Skeletal muscle tissue (tissue), 3 donors: ENCODE measurements at regions not wholly inside any gene's neighbourhood (a gene's known extent, or its start where the extent isn't known, plus 50 kb on each side); places are given as distances from the start of the nearest gene placed in this dataset.

ENCODE experiments used
- H3K27ac ChIP-seq: one replicate; pipeline ENCODE4 v1.7.0; 2013; ENCODE audit warnings: mild to moderate bottlenecking, low read depth, low read length, inconsistent platforms
- H3K27me3 ChIP-seq, 3 donors: one replicate each; pipeline ENCODE4 v1.7.0; 2013; ENCODE audit warnings: low read length in 3 of 3; ENCODE audit not compliant: control insufficient read depth in 3 of 3, insufficient read depth in 3 of 3
- H3K36me3 ChIP-seq, 3 donors: one replicate each; pipeline ENCODE4 v1.7.0; 2013; ENCODE audit warnings: low read length in 3 of 3; ENCODE audit not compliant: control insufficient read depth in 3 of 3, insufficient read depth in 3 of 3
- H3K4me1 ChIP-seq, 3 donors: one replicate each; pipeline ENCODE4 v1.7.0; 2013; ENCODE audit warnings: low read length in 3 of 3, mild to moderate bottlenecking in 3 of 3; ENCODE audit not compliant: control insufficient read depth in 3 of 3, insufficient read depth in 3 of 3
- H3K4me3 ChIP-seq, 3 donors: one replicate each; pipeline ENCODE4 v1.7.0; 2013; ENCODE audit warnings: low read length in 3 of 3
- H3K9ac ChIP-seq, 3 donors: one replicate each; pipeline ENCODE4 v1.7.0; 2013; ENCODE audit warnings: low read length in 3 of 3, mild to moderate bottlenecking in 3 of 3, moderate library complexity in 2 of 3, low read depth in 1 of 3
- H3K9me3 ChIP-seq, 3 donors: one replicate each; pipeline ENCODE4 v1.7.0; 2013; ENCODE audit warnings: low read length in 3 of 3; ENCODE audit not compliant: control insufficient read depth in 3 of 3
- donor health status: Osteomylitis.

GRCh38 chr6:3900744-3901336 is 51.7 kb downstream of the FAM50B start:
- no peak overlapping the region for H3K9ac ChIP-seq
- peaks cover 8 to 17% (median 9%) of the 10 kb centered on the region in 3 donors for H3K4me1 ChIP-seq
- no peaks in the 10 kb centered on the region for H3K36me3 ChIP-seq
- H3K4me3 ChIP-seq: no peak overlapping the region
- no peaks in the 10 kb centered on the region for H3K27me3 ChIP-seq
- no peak overlapping the region for H3K27ac ChIP-seq
- peaks cover 0 to 2% (median 0%) of the 10 kb centered on the region in 3 donors for H3K9me3 ChIP-seq

- H3K4me3 ChIP-seq: peak overlapping the region in 1 of 3 donors; percentile 4
Measured at GRCh38 chr6:3902871-3903648, 53.9 kb downstream of the FAM50B start.

GRCh38 chr6:3904518-3904917 is 55.3 kb downstream of the FAM50B start:
- peak overlapping the region; percentile 73 for H3K27ac ChIP-seq
- H3K4me3 ChIP-seq: peak overlapping the region in 1 of 3 donors; percentile 24
- no peaks in the 10 kb centered on the region for H3K27me3 ChIP-seq

More at GRCh38 chr6:3902871-3903648, 53.9 kb downstream of the FAM50B start:
- no peaks in the 10 kb centered on the region for H3K27me3 ChIP-seq
- no peak overlapping the region for H3K27ac ChIP-seq
- no peak overlapping the region for H3K9ac ChIP-seq
- no peaks in the 10 kb centered on the region for H3K36me3 ChIP-seq
- H3K9me3 ChIP-seq: peaks cover 0 to 2% (median 0%) of the 10 kb centered on the region in 3 donors
- H3K4me1 ChIP-seq: peaks cover 14 to 27% (median 19%) of the 10 kb centered on the region in 3 donors

GRCh38 chr6:3905945-3906845 is 57.0 kb downstream of the FAM50B start:
- Histone ChIP-seq H3K9ac (peak overlapping the region; percentile 14 to 82 (median 51)), H3K4me1 (peaks cover 30 to 52% (median 44%) of the 10 kb centered on the region in 3 donors), H3K4me3 (peak overlapping the region; percentile 4 to 71 (median 11)), H3K36me3 (no peaks in the 10 kb centered on the region), H3K27ac (peak overlapping the region; percentile 73), H3K9me3 (no peaks in the 10 kb centered on the region), H3K27me3 (no peaks in the 10 kb centered on the region)

More at GRCh38 chr6:3904518-3904917, 55.3 kb downstream of the FAM50B start:
- Histone ChIP-seq H3K9ac (peak overlapping the region in 1 of 3 donors; percentile 74), H3K9me3 (no peaks in the 10 kb centered on the region), H3K36me3 (no peaks in the 10 kb centered on the region), H3K4me1 (peaks cover 22 to 42% (median 30%) of the 10 kb centered on the region in 3 donors)

GRCh38 chr6:3906846-3907151 is 57.6 kb downstream of the FAM50B start:
- H3K9me3 ChIP-seq: no peaks in the 10 kb centered on the region
- peak overlapping the region; percentile 73 for H3K27ac ChIP-seq
- H3K4me1 ChIP-seq: peaks cover 36 to 58% (median 50%) of the 10 kb centered on the region in 3 donors
- H3K4me3 ChIP-seq: peak overlapping the region in 2 of 3 donors; percentile 11 to 71
- no peaks in the 10 kb centered on the region for H3K27me3 ChIP-seq
- peak overlapping the region in 2 of 3 donors; percentile 51 to 82 for H3K9ac ChIP-seq
- H3K36me3 ChIP-seq: no peaks in the 10 kb centered on the region

- no peak overlapping the region for H3K4me3 ChIP-seq
- H3K9me3 ChIP-seq: no peaks in the 10 kb centered on the region
- H3K36me3 ChIP-seq: no peaks in the 10 kb centered on the region
- no peak overlapping the region for H3K9ac ChIP-seq
- peak overlapping the region; percentile 67 for H3K27ac ChIP-seq
- no peaks in the 10 kb centered on the region for H3K27me3 ChIP-seq
- peaks cover 47 to 67% (median 61%) of the 10 kb centered on the region in 3 donors for H3K4me1 ChIP-seq
Measured at GRCh38 chr6:3908223-3908622, 59.0 kb downstream of the FAM50B start.

GRCh38 chr6:3908961-3909360 is 59.8 kb downstream of the FAM50B start:
- Histone ChIP-seq H3K36me3 (no peaks in the 10 kb centered on the region), H3K9me3 (no peaks in the 10 kb centered on the region), H3K9ac (no peak overlapping the region), H3K27ac (peak overlapping the region; percentile 67), H3K4me1 (peaks cover 53 to 71% (median 64%) of the 10 kb centered on the region in 3 donors), H3K27me3 (no peaks in the 10 kb centered on the region), H3K4me3 (peak overlapping the region in 1 of 3 donors; percentile 2)

GRCh38 chr6:3910106-3910663 is 61.0 kb downstream of the FAM50B start:
- H3K27ac ChIP-seq: peak overlapping the region; percentile 67
- H3K4me3 ChIP-seq: no peak overlapping the region
- H3K4me1 ChIP-seq: peaks cover 53 to 68% (median 67%) of the 10 kb centered on the region in 3 donors

GRCh38 chr6:3911130-3911529 is 62.0 kb downstream of the FAM50B start:
- no peaks in the 10 kb centered on the region for H3K9me3 ChIP-seq
- H3K27me3 ChIP-seq: no peaks in the 10 kb centered on the region
- H3K9ac ChIP-seq: no peak overlapping the region
- peak overlapping the region; percentile 84 for H3K27ac ChIP-seq
- H3K4me3 ChIP-seq: no peak overlapping the region
- H3K36me3 ChIP-seq: no peaks in the 10 kb centered on the region
- peaks cover 49 to 59% (median 58%) of the 10 kb centered on the region in 3 donors for H3K4me1 ChIP-seq

More at GRCh38 chr6:3910106-3910663, 61.0 kb downstream of the FAM50B start:
- Histone ChIP-seq H3K9ac (no peak overlapping the region), H3K9me3 (no peaks in the 10 kb centered on the region), H3K36me3 (no peaks in the 10 kb centered on the region), H3K27me3 (no peaks in the 10 kb centered on the region)
